LoVo (cell line): ENCODE measurements at regions not wholly inside any gene's neighbourhood (a gene's known extent, or its start where the extent isn't known, plus 50 kb on each side); places are given as distances from the start of the nearest gene placed in this dataset.
A peak's percentile ranks its signal among the peaks of the same experiment; 100 is the strongest.

Source experiments
- DNase-seq: peaks from one replicate; pipeline ENCODE4 v3.0.0-alpha.2; 2016; ENCODE audit warnings: low spot score

GRCh38 chr6:121499666-121500065 is 64.2 kb downstream of the GJA1 start:
- no peak for DNase-seq

- no peak for DNase-seq
Measured at GRCh38 chr6:121503589-121503991, 68.1 kb downstream of the GJA1 start.

- no peak for DNase-seq
Measured at GRCh38 chr6:121504227-121504626, 68.8 kb downstream of the GJA1 start.

- DNase-seq, result no peak
Measured at GRCh38 chr6:121505284-121505683, 69.8 kb downstream of the GJA1 start.

- DNase-seq, result no peak
Measured at GRCh38 chr6:121506761-121507754, 71.6 kb downstream of the GJA1 start.

GRCh38 chr6:121510568-121511177 is 75.2 kb downstream of the GJA1 start:
- peak; percentile 4 for DNase-seq

- no peak for DNase-seq
Measured at GRCh38 chr6:121515630-121516265, 80.3 kb downstream of the GJA1 start.

GRCh38 chr6:121516331-121516730 is 80.9 kb downstream of the GJA1 start:
- DNase-seq, result no peak

- no peak for DNase-seq
Measured at GRCh38 chr6:121520337-121521163, 85.1 kb downstream of the GJA1 start.

- DNase-seq, result no peak
Measured at GRCh38 chr6:121521164-121521555, 85.7 kb downstream of the GJA1 start.

GRCh38 chr6:121522265-121522664 is 86.8 kb downstream of the GJA1 start:
- no peak for DNase-seq

GRCh38 chr6:121522771-121523386 is 87.4 kb downstream of the GJA1 start:
- DNase-seq, result no peak

- no peak for DNase-seq
Measured at GRCh38 chr6:121523628-121524027, 88.2 kb downstream of the GJA1 start.

- no peak for DNase-seq
Measured at GRCh38 chr6:121526282-121526681, 90.8 kb downstream of the GJA1 start.

- no peak for DNase-seq
Measured at GRCh38 chr6:121531658-121532169, 96.3 kb downstream of the GJA1 start.

- no peak for DNase-seq
Measured at GRCh38 chr6:121533321-121533841, 97.9 kb downstream of the GJA1 start.

- DNase-seq, result no peak
Measured at GRCh38 chr6:121535777-121536176, 100.3 kb downstream of the GJA1 start.

- DNase-seq, result no peak
Measured at GRCh38 chr6:121536345-121536744, 100.9 kb downstream of the GJA1 start.

- no peak for DNase-seq
Measured at GRCh38 chr6:121539439-121539838, 104.0 kb downstream of the GJA1 start.

GRCh38 chr6:121540210-121540609 is 104.8 kb downstream of the GJA1 start:
- DNase-seq, result no peak

GRCh38 chr6:121544691-121545090 is 109.2 kb downstream of the GJA1 start:
- DNase-seq, result no peak
